Neuron (in vitro differentiated cells): ENCODE measurements at regions not wholly inside any gene's neighbourhood (a gene's known extent, or its start where the extent isn't known, plus 50 kb on each side); places are given as distances from the start of the nearest gene placed in this dataset.

Experiments used
- H2AFZ ChIP-seq: one replicate; pipeline ENCODE4 v1.6.1; 2013; ENCODE audit warnings: low read depth, mild to moderate bottlenecking, inconsistent platforms, low read length, moderate library complexity
- H3K27me3 ChIP-seq: one replicate; pipeline ENCODE4 v1.6.1; 2013; ENCODE audit warnings: low read length; ENCODE audit not compliant: insufficient read depth
- H3K36me3 ChIP-seq: one replicate; pipeline ENCODE4 v1.6.1; 2013; ENCODE audit warnings: low read length; ENCODE audit not compliant: insufficient read depth
- H3K4me1 ChIP-seq: one replicate; pipeline ENCODE4 v1.6.1; 2013; ENCODE audit warnings: low read length; ENCODE audit not compliant: insufficient read depth
- H3K4me3 ChIP-seq: 2 replicates; pipeline ENCODE4 v1.5.1; 2013; ENCODE audit warnings: mild to moderate bottlenecking, low read length, moderate library complexity
- H3K9me3 ChIP-seq: one replicate; pipeline ENCODE4 v1.6.1; 2013; ENCODE audit warnings: low read length

DNA sequence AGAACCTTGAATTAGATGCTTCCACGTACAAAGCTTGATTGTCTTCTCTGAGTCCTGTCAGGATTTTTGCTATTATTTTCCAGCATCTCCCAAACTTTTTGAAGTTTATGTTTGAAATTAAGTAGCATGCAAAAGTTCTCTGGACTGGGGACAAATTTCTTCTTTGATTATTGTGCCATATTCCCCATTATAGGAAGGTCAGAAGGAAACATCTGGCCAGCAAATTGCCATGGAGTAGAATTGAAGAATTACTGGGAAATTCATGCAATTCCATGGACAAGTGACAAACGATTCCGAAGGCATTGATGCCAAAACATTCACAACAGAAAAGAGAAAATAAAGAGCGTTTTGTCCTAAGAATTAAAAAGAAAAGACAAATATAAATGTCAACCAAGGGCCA lies 737.2 kb downstream of the CDH11 start:
- no peaks in the 10 kb centered on the region for H3K9me3 ChIP-seq

DNA sequence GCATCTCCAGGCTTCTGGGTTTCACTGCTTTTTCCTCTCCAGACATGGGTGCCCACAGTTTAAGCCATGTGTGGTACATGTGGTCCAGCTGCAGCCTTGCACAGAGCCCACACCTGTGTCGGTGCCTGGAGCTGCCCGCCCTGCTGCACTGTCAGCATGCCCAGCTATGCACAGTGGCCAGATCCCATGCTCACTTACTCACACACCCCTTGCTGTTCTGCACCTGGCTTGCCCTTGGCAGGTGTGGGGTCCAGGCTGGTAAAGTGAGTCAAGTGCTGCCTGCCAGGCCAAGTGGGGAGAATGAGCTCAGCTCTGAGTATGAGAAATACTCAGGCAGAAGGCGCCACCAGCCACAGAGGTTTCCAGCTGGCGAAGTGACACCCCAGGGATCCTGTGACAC lies 739.9 kb downstream of the CDH11 start:
- H3K27me3 ChIP-seq, result no peaks in the 10 kb centered on the region
- H3K4me3 ChIP-seq, result no peak overlapping the region
- no peaks in the 10 kb centered on the region for H3K36me3 ChIP-seq
- peaks cover 6% of the 10 kb centered on the region for H3K4me1 ChIP-seq
- H3K9me3 ChIP-seq, result no peaks in the 10 kb centered on the region
- H2AFZ ChIP-seq, result no peak overlapping the region

More for the DNA sequence above, 737.2 kb downstream of the CDH11 start:
- Histone ChIP-seq H3K36me3 (no peaks in the 10 kb centered on the region), H3K27me3 (no peaks in the 10 kb centered on the region), H3K4me3 (no peak overlapping the region), H3K4me1 (peaks cover 6% of the 10 kb centered on the region), H2AFZ (no peak overlapping the region)

DNA sequence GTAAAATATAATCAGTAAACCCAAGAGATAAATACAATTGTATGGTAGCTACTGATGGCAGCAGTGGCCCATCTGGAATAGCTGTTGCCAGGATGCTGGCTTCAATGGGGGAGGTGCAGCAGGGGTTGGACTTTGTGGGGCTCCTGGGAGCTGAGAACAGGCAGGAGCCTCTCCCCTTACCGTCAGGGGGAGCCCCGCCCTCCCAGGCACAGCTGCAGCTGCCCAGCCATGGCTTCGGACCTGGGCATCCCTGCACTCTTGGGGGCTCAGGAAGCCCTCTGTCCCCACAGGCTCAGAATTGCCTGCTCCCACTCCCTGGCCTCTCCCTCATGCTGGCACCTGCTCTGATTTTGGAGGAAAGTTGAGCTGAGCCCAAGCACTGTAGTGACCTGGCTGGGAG lies 741.1 kb downstream of the CDH11 start:
- no peak overlapping the region for H2AFZ ChIP-seq

DNA sequence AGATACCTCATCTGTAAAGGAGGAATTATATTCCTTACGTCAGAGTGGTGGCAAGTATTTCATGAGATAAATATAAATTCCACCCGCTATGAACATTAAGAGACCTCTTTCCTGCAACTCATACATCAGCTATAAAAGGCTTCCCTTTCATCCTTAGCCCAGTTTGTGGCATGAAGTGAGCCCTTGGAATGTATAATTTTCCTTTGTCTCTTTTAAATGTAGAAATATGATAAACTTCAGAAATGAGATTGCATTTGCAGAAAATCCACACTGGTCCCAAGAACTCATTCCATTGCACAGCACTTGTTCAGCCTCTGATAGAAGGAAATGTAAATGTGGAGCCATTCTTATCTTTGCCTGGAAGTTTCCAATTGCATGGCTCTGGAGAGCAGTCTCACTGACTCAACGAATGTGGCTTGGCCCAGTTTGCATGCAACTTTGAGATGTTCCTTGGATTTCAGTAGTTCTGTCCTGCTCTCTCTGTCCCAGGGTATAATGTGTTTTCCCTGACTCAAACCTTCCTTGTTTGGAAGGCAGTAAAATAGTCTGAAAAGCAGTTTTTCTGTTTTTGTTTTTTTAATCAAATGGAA lies 746.4 kb downstream of the CDH11 start:
- Histone ChIP-seq H3K4me3 (no peak overlapping the region), H3K4me1 (no peaks in the 10 kb centered on the region), H3K9me3 (no peaks in the 10 kb centered on the region), H3K36me3 (no peaks in the 10 kb centered on the region), H3K27me3 (no peaks in the 10 kb centered on the region), H2AFZ (no peak overlapping the region)

More for the DNA sequence above, 741.1 kb downstream of the CDH11 start:
- Histone ChIP-seq H3K9me3 (no peaks in the 10 kb centered on the region), H3K36me3 (no peaks in the 10 kb centered on the region), H3K4me1 (peaks cover 6% of the 10 kb centered on the region), H3K4me3 (no peak overlapping the region), H3K27me3 (no peaks in the 10 kb centered on the region)

DNA sequence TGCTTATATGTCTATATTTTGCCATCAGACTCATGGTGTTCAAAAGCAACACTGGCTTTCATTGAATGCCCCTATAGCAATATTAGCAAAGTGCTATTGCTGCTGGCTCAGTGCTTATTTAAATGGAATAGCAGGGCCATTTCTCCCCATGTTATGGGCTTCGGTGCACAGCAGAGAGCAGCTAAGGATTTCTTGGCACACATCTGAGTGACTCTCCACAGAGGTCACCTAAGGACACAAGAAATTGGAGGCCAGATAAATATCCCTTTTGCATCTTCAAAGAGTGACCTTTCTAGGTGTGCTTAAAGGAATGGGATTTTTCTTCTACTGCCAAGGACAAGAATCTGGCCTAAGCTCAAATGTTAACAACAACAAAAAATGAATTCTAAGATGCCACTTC lies 751.8 kb downstream of the CDH11 start:
- no peak overlapping the region for H2AFZ ChIP-seq
- H3K27me3 ChIP-seq, result no peaks in the 10 kb centered on the region
- H3K36me3 ChIP-seq, result no peaks in the 10 kb centered on the region
- H3K4me1 ChIP-seq, result no peaks in the 10 kb centered on the region
- no peaks in the 10 kb centered on the region for H3K9me3 ChIP-seq
- no peak overlapping the region for H3K4me3 ChIP-seq

DNA sequence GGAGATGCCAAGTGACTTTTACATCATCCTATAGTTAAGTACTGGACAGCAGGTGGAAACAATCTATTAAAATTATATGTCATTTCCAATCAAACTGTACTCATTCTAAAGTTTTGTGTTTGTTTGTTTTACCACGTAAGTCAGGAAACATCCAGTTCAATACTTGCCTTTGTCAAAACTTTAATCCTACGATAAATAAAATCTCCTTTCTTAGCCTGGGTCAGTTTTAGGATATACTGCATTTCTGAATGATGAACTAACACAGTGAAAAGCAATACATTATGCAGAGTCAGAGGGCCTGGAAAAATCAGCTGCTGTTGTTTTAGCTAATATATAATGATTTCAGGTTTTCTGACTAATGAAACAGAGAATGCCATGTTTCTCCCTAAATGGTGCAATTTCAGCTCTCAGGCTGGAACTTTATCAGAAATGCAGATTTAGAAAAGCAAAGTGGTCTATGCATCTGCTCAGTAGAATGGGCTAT lies 756.4 kb downstream of the CDH11 start:
- Histone ChIP-seq H3K27me3 (no peaks in the 10 kb centered on the region), H3K9me3 (no peaks in the 10 kb centered on the region), H3K4me1 (no peaks in the 10 kb centered on the region), H3K4me3 (no peak overlapping the region), H2AFZ (no peak overlapping the region), H3K36me3 (no peaks in the 10 kb centered on the region)

DNA sequence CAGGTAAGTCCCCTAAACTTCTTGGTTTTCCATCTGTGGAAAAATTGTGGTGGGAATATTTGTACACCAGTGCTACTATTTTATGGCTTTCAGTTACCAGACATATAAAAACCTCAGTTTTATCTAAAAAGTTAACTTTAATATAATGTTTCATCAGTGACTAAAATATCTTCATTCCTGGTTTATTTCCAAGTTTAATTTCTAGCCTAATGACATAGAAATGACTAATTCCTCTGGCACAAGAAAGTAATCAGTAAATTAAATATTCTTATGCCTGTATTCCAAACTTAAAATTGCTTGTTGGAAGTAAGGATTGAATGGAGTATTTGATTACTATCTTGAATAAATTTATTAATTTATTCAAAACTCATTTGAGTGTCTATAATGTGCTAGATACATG lies 757.0 kb downstream of the CDH11 start:
- no peaks in the 10 kb centered on the region for H3K4me1 ChIP-seq
- no peaks in the 10 kb centered on the region for H3K27me3 ChIP-seq
- no peak overlapping the region for H3K4me3 ChIP-seq
- H3K9me3 ChIP-seq, result no peaks in the 10 kb centered on the region
- no peaks in the 10 kb centered on the region for H3K36me3 ChIP-seq
- no peak overlapping the region for H2AFZ ChIP-seq

DNA sequence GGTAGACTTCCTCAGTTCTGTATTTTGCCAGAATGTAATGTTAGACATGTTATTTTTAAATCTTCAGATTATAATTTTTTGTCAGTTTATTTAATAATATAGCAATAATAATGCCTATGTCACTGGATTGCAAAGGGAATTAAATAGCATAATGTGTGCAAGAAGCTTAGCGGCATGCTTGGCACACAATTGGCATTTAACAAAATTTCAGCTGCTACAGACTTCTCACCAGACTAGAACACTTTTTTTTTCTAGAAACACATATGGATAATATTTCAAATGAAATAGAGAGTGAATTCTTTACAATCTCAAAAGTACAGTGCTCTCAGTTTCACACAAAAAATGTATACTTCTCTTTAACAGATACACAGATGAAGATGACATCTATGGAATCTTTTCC lies 757.4 kb downstream of the CDH11 start:
- Histone ChIP-seq H3K4me1 (no peaks in the 10 kb centered on the region), H3K4me3 (no peak overlapping the region), H3K9me3 (no peaks in the 10 kb centered on the region), H3K36me3 (no peaks in the 10 kb centered on the region), H3K27me3 (no peaks in the 10 kb centered on the region), H2AFZ (no peak overlapping the region)

DNA sequence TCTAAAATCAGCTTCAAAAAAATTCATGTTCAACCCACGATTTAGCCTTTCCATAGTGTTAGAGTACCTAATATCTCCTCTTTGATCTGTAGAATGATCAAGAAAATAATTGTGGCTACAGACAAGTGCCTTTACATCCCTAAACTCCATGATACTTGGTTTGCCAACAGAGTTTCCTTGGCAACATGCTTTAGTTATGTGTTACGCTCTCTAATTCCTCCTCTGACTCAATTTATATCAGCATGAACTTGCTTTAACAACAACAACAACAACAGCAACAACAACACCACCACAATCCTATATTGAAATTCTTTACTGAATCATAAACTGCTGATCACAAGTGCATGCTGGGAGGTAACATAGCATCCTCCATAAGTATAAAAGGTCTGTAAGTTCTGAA lies 757.8 kb downstream of the CDH11 start:
- no peaks in the 10 kb centered on the region for H3K36me3 ChIP-seq
- no peaks in the 10 kb centered on the region for H3K4me1 ChIP-seq
- H3K27me3 ChIP-seq, result no peaks in the 10 kb centered on the region
- no peak overlapping the region for H3K4me3 ChIP-seq
- peak overlapping the region; percentile 46 for H2AFZ ChIP-seq
- H3K9me3 ChIP-seq, result no peaks in the 10 kb centered on the region

DNA sequence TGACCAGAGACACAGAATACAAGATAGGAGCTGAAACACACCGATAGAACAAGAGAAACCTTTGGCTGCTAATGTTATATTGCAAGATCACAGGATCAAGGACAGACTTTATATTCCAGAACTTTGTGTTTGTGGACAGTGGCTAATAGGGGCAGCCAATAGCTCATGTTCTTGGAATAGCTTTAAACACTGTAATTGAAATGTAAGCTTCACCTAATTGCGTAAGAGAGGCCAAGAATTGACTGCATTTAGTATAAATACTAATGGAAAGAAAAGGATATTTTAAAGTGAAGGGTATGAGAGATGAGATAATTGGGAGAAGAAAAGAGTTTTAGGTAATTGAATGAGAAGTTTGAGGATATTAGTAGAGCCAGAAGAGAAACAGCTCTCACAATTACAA lies 758.8 kb downstream of the CDH11 start:
- Histone ChIP-seq H3K4me1 (no peaks in the 10 kb centered on the region), H3K27me3 (no peaks in the 10 kb centered on the region), H2AFZ (no peak overlapping the region), H3K36me3 (no peaks in the 10 kb centered on the region), H3K9me3 (no peaks in the 10 kb centered on the region), H3K4me3 (no peak overlapping the region)

DNA sequence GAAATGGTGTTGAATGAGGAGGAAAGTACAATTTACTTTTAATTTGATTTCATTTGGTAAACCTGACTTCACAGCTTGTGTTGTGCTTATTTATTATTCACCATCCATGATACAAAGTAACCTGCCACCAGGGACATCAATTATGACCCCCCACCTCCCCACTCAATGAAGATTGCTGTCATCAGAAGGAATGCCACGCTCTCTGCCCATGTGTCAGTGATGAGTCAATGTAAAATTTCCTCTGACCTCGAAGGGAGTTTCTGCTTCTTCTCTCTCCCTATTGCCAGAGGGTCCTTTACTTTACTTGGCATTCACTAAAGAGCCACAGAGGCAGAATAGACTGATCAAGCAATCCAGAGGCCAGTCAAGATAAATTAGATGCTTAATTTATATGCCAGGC lies 759.7 kb downstream of the CDH11 start:
- Histone ChIP-seq H3K36me3 (no peaks in the 10 kb centered on the region), H3K4me1 (no peaks in the 10 kb centered on the region), H3K4me3 (no peak overlapping the region), H3K27me3 (no peaks in the 10 kb centered on the region), H3K9me3 (no peaks in the 10 kb centered on the region), H2AFZ (no peak overlapping the region)

DNA sequence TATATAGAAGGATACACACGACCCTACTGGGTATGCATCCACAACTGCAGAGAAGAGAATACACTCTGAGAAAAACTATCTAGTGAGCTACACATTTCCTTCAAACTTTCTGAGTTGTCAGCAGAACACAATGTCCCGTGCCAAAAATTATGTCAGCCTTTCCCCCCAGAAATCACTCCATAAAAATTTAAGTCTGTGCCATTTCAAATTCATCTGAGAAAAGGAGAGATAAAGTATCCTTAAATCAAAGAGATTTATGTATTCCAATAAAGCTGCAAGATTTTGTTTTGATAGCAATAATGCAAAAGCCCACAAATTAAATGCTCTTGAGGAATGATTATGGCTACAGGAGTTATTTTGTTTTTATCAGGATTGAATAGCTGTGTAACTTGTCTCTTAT lies 760.1 kb downstream of the CDH11 start:
- H3K36me3 ChIP-seq, result no peaks in the 10 kb centered on the region
- H3K9me3 ChIP-seq, result no peaks in the 10 kb centered on the region
- no peak overlapping the region for H2AFZ ChIP-seq
- no peaks in the 10 kb centered on the region for H3K27me3 ChIP-seq
- H3K4me3 ChIP-seq, result no peak overlapping the region
- H3K4me1 ChIP-seq, result no peaks in the 10 kb centered on the region

DNA sequence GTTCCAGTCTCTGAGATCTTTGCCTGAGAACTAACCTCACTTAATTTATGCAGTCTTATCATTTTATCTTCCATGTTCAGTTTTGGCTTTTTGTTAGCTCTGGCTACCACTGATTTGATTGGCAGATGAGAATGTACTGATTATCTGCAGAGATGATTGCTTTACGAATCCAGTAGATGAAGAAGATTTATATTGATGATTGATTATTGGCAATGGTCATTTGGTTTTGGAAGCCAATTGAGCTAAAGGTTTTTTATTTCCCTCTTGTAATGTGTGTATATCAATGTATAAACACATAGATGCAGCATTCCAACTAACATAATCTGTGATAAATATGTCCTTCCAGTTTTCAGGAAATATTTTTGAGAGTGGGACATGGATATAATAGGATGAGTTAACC lies 763.6 kb downstream of the CDH11 start:
- no peaks in the 10 kb centered on the region for H3K4me1 ChIP-seq
- H3K27me3 ChIP-seq, result no peaks in the 10 kb centered on the region
- H3K36me3 ChIP-seq, result no peaks in the 10 kb centered on the region
- no peak overlapping the region for H2AFZ ChIP-seq
- H3K4me3 ChIP-seq, result no peak overlapping the region
- H3K9me3 ChIP-seq, result no peaks in the 10 kb centered on the region

DNA sequence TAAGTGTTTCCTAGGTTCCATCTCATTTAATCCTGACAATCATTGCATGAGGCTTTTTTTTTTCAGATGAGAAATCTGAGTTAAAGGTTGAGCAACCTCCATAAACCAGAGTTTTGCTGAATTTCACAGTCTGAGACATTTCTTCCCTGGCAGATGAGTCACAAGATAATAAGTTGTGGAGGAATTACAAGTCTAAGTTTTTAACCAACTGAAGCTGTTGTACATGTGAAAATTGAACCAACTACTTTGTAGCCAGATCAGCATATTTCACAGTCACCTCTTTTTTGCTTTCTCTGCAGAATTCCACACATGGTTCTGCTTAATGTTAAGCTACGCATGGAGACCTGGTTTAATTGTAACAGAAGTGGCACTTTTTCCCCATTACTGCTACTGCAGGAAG lies 765.6 kb downstream of the CDH11 start:
- no peaks in the 10 kb centered on the region for H3K9me3 ChIP-seq
- peaks cover 2% of the 10 kb centered on the region for H3K4me1 ChIP-seq
- H3K36me3 ChIP-seq, result no peaks in the 10 kb centered on the region
- no peak overlapping the region for H3K4me3 ChIP-seq
- H2AFZ ChIP-seq, result no peak overlapping the region
- H3K27me3 ChIP-seq, result no peaks in the 10 kb centered on the region
